Activated CD4-positive, alpha-beta T cell treated with anti-CD3 and anti-CD28 coated beads for 4 hours (primary cell): ENCODE measurements at regions not wholly inside any gene's neighbourhood (a gene's known extent, or its start where the extent isn't known, plus 50 kb on each side); places are given as distances from the start of the nearest gene placed in this dataset.

ENCODE experiments used
- DNase-seq, 2 donors: peaks; one replicate each; pipeline ENCODE4 v3.0.0-alpha.2; 2020

DNA sequence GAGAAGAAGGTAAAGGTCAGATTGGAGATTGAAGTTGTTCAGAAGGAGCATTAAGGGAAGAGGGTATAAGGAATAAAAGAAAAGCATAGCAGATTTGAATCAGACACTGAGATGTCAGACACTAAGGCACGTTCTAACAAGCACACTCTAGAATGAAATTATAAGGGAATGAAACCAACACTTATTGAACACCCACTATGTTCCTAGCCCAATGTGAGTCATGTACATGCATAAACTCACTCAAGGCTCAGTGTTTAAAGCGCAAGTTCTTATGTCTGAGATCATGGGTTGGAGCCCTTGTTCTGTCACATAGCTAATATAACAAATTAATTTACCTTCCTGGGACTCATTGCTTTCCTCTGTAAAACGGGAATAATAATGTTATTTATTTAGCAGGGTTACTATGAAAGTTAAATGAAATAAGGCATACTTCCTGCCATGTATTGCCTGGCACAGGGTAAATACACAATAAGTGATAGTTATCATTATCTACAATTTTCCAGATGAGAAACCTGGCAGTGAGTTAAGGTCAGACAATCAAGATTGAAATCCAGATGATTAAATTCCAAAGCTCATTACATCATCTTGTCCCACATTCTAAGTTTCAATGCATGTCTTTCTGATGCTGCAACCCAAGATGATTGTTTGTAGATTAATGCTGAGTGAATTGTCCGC, 68.3 kb upstream of the DACH1 start:
- no peak for DNase-seq

DNA sequence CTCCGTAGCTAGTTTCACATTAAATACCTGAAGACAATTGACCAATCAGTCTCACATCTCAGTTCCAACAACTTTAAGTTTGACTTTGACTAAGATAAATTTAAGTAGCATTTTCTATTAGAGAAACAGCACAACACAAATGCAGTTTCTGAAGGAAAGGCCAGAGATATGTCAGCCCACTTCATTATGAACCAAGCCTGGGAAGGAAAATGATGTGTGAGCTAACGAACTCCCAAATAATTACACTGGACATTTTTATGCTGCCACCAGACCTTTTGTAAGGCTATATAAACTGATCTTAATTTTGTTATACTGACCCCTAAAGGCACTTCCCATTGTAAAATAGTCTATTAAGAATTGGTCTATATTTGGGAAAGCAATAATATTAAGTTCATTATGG, 57.9 kb upstream of the DACH1 start:
- no peak for DNase-seq

DNA sequence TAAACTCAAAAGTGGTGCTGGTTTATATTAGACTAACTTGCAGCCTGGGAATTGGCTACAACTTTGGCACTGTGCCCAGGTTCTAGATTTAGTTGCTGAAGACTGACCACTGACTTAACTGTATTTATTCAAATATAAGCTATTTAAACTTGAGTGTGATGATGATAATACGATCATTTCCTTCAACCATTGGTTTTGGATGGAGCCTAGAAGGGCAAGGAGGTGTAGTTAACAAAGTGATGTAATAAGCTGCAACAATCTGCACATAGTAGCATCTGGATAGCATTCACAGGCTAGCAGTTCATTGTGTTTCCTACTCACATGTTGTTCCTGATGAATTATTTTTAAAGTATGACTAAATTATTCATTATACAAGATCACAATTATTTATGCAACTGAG, 55.2 kb upstream of the DACH1 start:
- no peak for DNase-seq
